NOMO-1 treated with DMSO at 0.1 percent for 48 hours (cell line): ENCODE measurements at regions not wholly inside any gene's neighbourhood (a gene's known extent, or its start where the extent isn't known, plus 50 kb on each side); places are given as distances from the start of the nearest gene placed in this dataset.
"Not testable (repeated sequence)": the region's sequence is repeated elsewhere in the genome, so short reads cannot be mapped to it uniquely, and the experiment has no call there.

Experiments
- DNase-seq: peaks from one replicate; lab custom pipeline; 2025; ENCODE audit not compliant: unreplicated experiment; lab: John Stamatoyannopoulos, UW

- DNase-seq, result no peak
These were observed 157.3 kb upstream of the CHAC2 start for GRCh38 chr2:53610260-53610659.

- DNase-seq, result no peak
These were observed 158.1 kb upstream of the CHAC2 start for GRCh38 chr2:53609551-53609950.

GRCh38 chr2:53608293-53608692 lies 159.3 kb upstream of the CHAC2 start:
- no peak for DNase-seq

GRCh38 chr2:53600815-53601214 lies 166.8 kb upstream of the CHAC2 start:
- DNase-seq, result no peak

GRCh38 chr2:53586733-53587612 lies 180.6 kb upstream of the CHAC2 start:
- not testable (repeated sequence) for DNase-seq

- DNase-seq, result no peak
These were observed 182.6 kb upstream of the CHAC2 start for GRCh38 chr2:53584986-53585385.

- DNase-seq, result no peak
These were observed 184.0 kb upstream of the CHAC2 start for GRCh38 chr2:53583583-53583982.

- DNase-seq, result no peak
These were observed 185.0 kb upstream of the CHAC2 start for GRCh38 chr2:53582556-53582955.

GRCh38 chr2:53576166-53576565 lies 191.4 kb upstream of the CHAC2 start:
- DNase-seq, result no peak

- DNase-seq, result no peak
These were observed 191.9 kb upstream of the CHAC2 start for GRCh38 chr2:53575721-53576124.

- no peak for DNase-seq
These were observed 194.9 kb upstream of the CHAC2 start for GRCh38 chr2:53572696-53573095.

- DNase-seq, result no peak
These were observed 197.5 kb upstream of the CHAC2 start for GRCh38 chr2:53569957-53570727.

- DNase-seq, result no peak
These were observed 199.1 kb upstream of the CHAC2 start for GRCh38 chr2:53568469-53568868.

- DNase-seq, result no peak
These were observed 200.5 kb upstream of the CHAC2 start for GRCh38 chr2:53567073-53567472.

GRCh38 chr2:53562407-53562806 lies 205.2 kb upstream of the CHAC2 start:
- no peak for DNase-seq

GRCh38 chr2:53561155-53561554 lies 206.4 kb upstream of the CHAC2 start:
- DNase-seq, result no peak

- DNase-seq, result no peak
These were observed 208.2 kb upstream of the CHAC2 start for GRCh38 chr2:53559302-53559966.

GRCh38 chr2:53558867-53559266 lies 208.7 kb upstream of the CHAC2 start:
- DNase-seq, result no peak

GRCh38 chr2:53549497-53549896 lies 218.1 kb upstream of the CHAC2 start:
- DNase-seq, result no peak

GRCh38 chr2:53545604-53546003 lies 222.0 kb upstream of the CHAC2 start:
- no peak for DNase-seq

- DNase-seq, result no peak
These were observed 222.6 kb upstream of the CHAC2 start for GRCh38 chr2:53544871-53545558.
